ENCODE measurements at regions not wholly inside any gene's neighbourhood (a gene's known extent, or its start where the extent isn't known, plus 50 kb on each side); places are given as distances from the start of the nearest gene placed in this dataset.

DNA sequence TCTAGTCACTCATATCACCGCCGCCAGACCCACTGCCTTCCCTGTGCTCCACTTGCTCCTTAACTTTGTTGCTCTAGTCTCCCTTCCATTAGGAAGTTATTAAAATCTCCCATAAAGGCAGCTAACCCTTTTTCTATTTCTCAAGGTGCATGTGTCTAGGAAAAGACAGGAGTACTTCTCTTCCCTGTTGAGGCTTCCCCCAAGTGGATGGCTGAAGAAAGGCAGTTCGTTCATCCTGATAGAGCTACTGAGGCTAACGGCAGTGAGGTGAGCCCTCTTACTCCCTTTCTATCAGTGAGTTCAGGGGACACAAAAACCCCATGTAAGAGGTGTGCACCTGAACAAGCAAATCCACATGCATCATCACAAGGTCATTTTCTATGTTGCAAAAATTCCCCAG lies 397.8 kb downstream of the IGSF11 start:
- TF ChIP-seq, protein P1, sequence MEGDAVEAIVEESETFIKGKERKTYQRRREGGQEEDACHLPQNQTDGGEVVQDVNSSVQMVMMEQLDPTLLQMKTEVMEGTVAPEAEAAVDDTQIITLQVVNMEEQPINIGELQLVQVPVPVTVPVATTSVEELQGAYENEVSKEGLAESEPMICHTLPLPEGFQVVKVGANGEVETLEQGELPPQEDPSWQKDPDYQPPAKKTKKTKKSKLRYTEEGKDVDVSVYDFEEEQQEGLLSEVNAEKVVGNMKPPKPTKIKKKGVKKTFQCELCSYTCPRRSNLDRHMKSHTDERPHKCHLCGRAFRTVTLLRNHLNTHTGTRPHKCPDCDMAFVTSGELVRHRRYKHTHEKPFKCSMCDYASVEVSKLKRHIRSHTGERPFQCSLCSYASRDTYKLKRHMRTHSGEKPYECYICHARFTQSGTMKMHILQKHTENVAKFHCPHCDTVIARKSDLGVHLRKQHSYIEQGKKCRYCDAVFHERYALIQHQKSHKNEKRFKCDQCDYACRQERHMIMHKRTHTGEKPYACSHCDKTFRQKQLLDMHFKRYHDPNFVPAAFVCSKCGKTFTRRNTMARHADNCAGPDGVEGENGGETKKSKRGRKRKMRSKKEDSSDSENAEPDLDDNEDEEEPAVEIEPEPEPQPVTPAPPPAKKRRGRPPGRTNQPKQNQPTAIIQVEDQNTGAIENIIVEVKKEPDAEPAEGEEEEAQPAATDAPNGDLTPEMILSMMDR (IDR thresholded peaks at IDR 0.05; ENCODE audit: low read length), result no peak
- TF ChIP-seq EZH2 (optimal IDR thresholded peaks at IDR 0.05; ENCODE audit: low read depth, low read length), result no peak
- TF ChIP-seq EZH2phosphoT487 (IDR thresholded peaks at IDR 0.05; ENCODE audit: low read length), result no peak
- Histone ChIP-seq H3K4me1 (ENCODE audit: low read length) (no peaks in the 10 kb centered on the region), H3K27ac (ENCODE audit: low read length) (no peak overlapping the region), H3K9me3 (replicated peaks; ENCODE audit: insufficient read depth, low read length) (no peaks in the 10 kb centered on the region), H3K9ac (ENCODE audit: low read length) (no peak overlapping the region), H3K79me2 (ENCODE audit: low read length) (no peaks in the 10 kb centered on the region), H2AFZ (ENCODE audit: low read length) (no peak overlapping the region), H3K4me2 (ENCODE audit: low read depth, low read length) (no peak overlapping the region), H3F3A (ENCODE audit: insufficient read depth, low read length) (no peaks in the 10 kb centered on the region), H3K36me3 (replicated peaks; ENCODE audit: insufficient read depth, low read length) (no peaks in the 10 kb centered on the region), H3K27me3 (replicated peaks; ENCODE audit: insufficient read depth, low read length) (no peaks in the 10 kb centered on the region), H4K20me1 (ENCODE audit: insufficient read depth, low read length) (no peaks in the 10 kb centered on the region), H3K9me2 (replicated peaks; ENCODE audit: insufficient read depth, low read length) (no peaks in the 10 kb centered on the region), H3K4me3 (ENCODE audit: low read length) (no peak overlapping the region)
- DNase-seq, result no peak

DNA sequence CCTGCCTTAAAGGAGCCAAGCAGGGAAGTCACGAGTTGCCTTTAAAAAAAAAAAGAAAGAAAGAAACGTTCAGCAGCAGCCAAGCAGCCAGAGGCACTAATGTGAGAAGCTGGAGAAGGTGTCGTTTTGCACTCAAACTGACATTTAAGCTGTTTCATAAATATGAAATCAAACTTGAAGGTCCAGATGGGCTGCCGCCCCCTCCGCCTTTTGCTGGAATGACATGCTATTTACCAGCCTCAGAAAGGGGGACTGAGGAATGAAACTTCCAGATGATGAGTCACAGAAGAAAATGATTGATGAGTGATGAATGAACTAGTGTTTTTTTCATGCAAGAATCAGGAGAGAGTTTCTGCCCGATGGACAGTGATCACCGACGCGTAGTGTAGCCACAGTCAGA lies 396.8 kb downstream of the IGSF11 start:
- Histone ChIP-seq H3K4me1 (ENCODE audit: low read length) (no peaks in the 10 kb centered on the region), H3K9me3 (replicated peaks; ENCODE audit: insufficient read depth, low read length) (no peaks in the 10 kb centered on the region), H3K4me3 (ENCODE audit: low read length) (no peak overlapping the region), H3F3A (ENCODE audit: insufficient read depth, low read length) (no peaks in the 10 kb centered on the region), H3K27me3 (replicated peaks; ENCODE audit: insufficient read depth, low read length) (no peaks in the 10 kb centered on the region), H4K20me1 (ENCODE audit: insufficient read depth, low read length) (no peaks in the 10 kb centered on the region), H3K27ac (ENCODE audit: low read length) (no peak overlapping the region), H3K9me2 (replicated peaks; ENCODE audit: insufficient read depth, low read length) (no peaks in the 10 kb centered on the region), H3K36me3 (replicated peaks; ENCODE audit: insufficient read depth, low read length) (no peaks in the 10 kb centered on the region), H3K9ac (ENCODE audit: low read length) (no peak overlapping the region), H3K4me2 (ENCODE audit: low read depth, low read length) (no peak overlapping the region), H3K79me2 (ENCODE audit: low read length) (no peaks in the 10 kb centered on the region), H2AFZ (ENCODE audit: low read length) (no peak overlapping the region)
- DNase-seq, result no peak
- TF ChIP-seq EZH2 (optimal IDR thresholded peaks at IDR 0.05; ENCODE audit: low read depth, low read length), result no peak
- TF ChIP-seq, protein P1 (IDR thresholded peaks at IDR 0.05; ENCODE audit: low read length), result no peak
- TF ChIP-seq EZH2phosphoT487 (IDR thresholded peaks at IDR 0.05; ENCODE audit: low read length), result no peak

DNA sequence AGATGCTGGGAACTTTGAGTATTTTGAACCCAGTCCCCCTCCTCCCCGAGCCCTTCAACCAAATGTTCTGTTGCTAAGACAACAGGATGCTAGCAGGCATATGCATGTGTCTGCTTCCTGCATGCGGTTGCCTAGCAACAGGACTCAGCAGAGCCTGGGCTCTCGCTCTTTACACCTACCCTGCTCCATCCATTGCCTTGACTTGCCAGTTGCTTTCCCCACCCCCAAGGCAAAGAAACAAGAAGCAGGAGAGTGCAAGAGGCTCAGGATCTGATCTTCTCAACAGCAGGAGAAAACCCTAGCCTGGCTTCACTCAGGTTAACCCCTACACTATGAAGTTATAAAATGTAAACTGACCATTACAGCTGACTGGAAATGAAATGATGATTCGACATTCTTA lies 393.0 kb downstream of the IGSF11 start:
- H3K27me3 ChIP-seq (replicated peaks; ENCODE audit: insufficient read depth, low read length), result no peaks in the 10 kb centered on the region
- H3K36me3 ChIP-seq (replicated peaks; ENCODE audit: insufficient read depth, low read length), result no peaks in the 10 kb centered on the region
- H2AFZ ChIP-seq (ENCODE audit: low read length), result no peak overlapping the region
- H3K27ac ChIP-seq (ENCODE audit: low read length), result no peak overlapping the region
- no peak for DNase-seq
- H3K9me3 ChIP-seq (replicated peaks; ENCODE audit: insufficient read depth, low read length), result no peaks in the 10 kb centered on the region
- no peaks in the 10 kb centered on the region for H3K9me2 ChIP-seq (replicated peaks; ENCODE audit: insufficient read depth, low read length)
- H3K9ac ChIP-seq (ENCODE audit: low read length), result no peak overlapping the region
- H3K79me2 ChIP-seq (ENCODE audit: low read length), result no peaks in the 10 kb centered on the region
- TF ChIP-seq EZH2 (optimal IDR thresholded peaks at IDR 0.05; ENCODE audit: low read depth, low read length) (no peak), EZH2phosphoT487 (IDR thresholded peaks at IDR 0.05; ENCODE audit: low read length) (no peak)
- TF ChIP-seq, protein P1 (IDR thresholded peaks at IDR 0.05; ENCODE audit: low read length), result no peak
- no peaks in the 10 kb centered on the region for H4K20me1 ChIP-seq (ENCODE audit: insufficient read depth, low read length)
- H3K4me2 ChIP-seq (ENCODE audit: low read depth, low read length), result no peak overlapping the region
- no peak overlapping the region for H3K4me3 ChIP-seq (ENCODE audit: low read length)
- H3F3A ChIP-seq (ENCODE audit: insufficient read depth, low read length), result no peaks in the 10 kb centered on the region
- no peaks in the 10 kb centered on the region for H3K4me1 ChIP-seq (ENCODE audit: low read length)

Data from MM.1S (cell line).